Prostate gland (tissue), 2 donors: ENCODE measurements at regions not wholly inside any gene's neighbourhood (a gene's known extent, or its start where the extent isn't known, plus 50 kb on each side); places are given as distances from the start of the nearest gene placed in this dataset.

Source experiments
- CTCF ChIP-seq, 4 experiments: fragments of 200-600 bp in 2 of 4; fragments of 450-650 bp in 2 of 4; sonication (generic) in 2 of 4; IDR thresholded peaks; 1 replicate in 3 of 4; 2 replicates in 1 of 4; pipeline ENCODE4 v1.5.1; 2016 to 2019; ENCODE audit warnings: antibody characterized with exemption in 4 of 4, mild to moderate bottlenecking in 2 of 4, moderate library complexity in 2 of 4
- POLR2A ChIP-seq: fragments of 450-650 bp; IDR thresholded peaks from one replicate; pipeline ENCODE4 v1.6.1; 2016; ENCODE audit warnings: antibody characterized with exemption, mild to moderate bottlenecking
- POLR2AphosphoS5 ChIP-seq: sonication (generic); formaldehyde crosslinking; IDR thresholded peaks from one replicate; pipeline ENCODE4 v1.6.1; 2017; ENCODE audit warnings: antibody characterized with exemption

- TF ChIP-seq POLR2A: no peak
- no peak for TF ChIP-seq CTCF (IDR thresholded peaks at IDR 0.05)
- TF ChIP-seq POLR2AphosphoS5: no peak
Observed at GRCh38 chr1:181405584-181405983, 77.7 kb upstream of the CACNA1E start.
